ENCODE measurements at regions not wholly inside any gene's neighbourhood (a gene's known extent, or its start where the extent isn't known, plus 50 kb on each side); places are given as distances from the start of the nearest gene placed in this dataset.

GRCh38 chr16:73240920-73241319 lies 193.0 kb upstream of the ZFHX3 start:
- ATAC-seq = no peak
- no peak overlapping the region for H3K27ac Mint-ChIP-seq
- DNase-seq = no peak
- H3K36me3 Mint-ChIP-seq = no peaks in the 10 kb centered on the region
- H3K4me3 Mint-ChIP-seq = no peak overlapping the region
- H3K27me3 Mint-ChIP-seq = no peaks in the 10 kb centered on the region
- CTCF ChIA-PET = no interaction called here
- H3K9me3 Mint-ChIP-seq (ENCODE audit: low read depth) = peaks cover 6% of the 10 kb centered on the region
- H3K4me1 Mint-ChIP-seq = no peaks in the 10 kb centered on the region

GRCh38 chr16:73237601-73238000 lies 189.7 kb upstream of the ZFHX3 start:
- no peaks in the 10 kb centered on the region for H3K27me3 Mint-ChIP-seq
- no peaks in the 10 kb centered on the region for H3K4me1 Mint-ChIP-seq
- peaks cover 9% of the 10 kb centered on the region for H3K9me3 Mint-ChIP-seq (ENCODE audit: low read depth)
- no peak overlapping the region for H3K4me3 Mint-ChIP-seq
- H3K27ac Mint-ChIP-seq = no peak overlapping the region
- no peaks in the 10 kb centered on the region for H3K36me3 Mint-ChIP-seq
- ATAC-seq (no peak), DNase-seq (no peak)
- CTCF ChIA-PET = no interaction called here

GRCh38 chr16:73234496-73234895 lies 186.6 kb upstream of the ZFHX3 start:
- no peaks in the 10 kb centered on the region for H3K4me1 Mint-ChIP-seq
- no peak overlapping the region for H3K27ac Mint-ChIP-seq
- H3K36me3 Mint-ChIP-seq = no peaks in the 10 kb centered on the region
- no peak for DNase-seq
- H3K27me3 Mint-ChIP-seq = no peaks in the 10 kb centered on the region
- ATAC-seq = no peak
- CTCF ChIA-PET = no interaction called here
- no peak overlapping the region for H3K4me3 Mint-ChIP-seq
- H3K9me3 Mint-ChIP-seq (ENCODE audit: low read depth) = peaks cover 15% of the 10 kb centered on the region

GRCh38 chr16:73233846-73234424 lies 186.0 kb upstream of the ZFHX3 start:
- Mint-ChIP-seq H3K9me3 (ENCODE audit: low read depth) (peaks cover 15% of the 10 kb centered on the region), H3K4me1 (no peaks in the 10 kb centered on the region), H3K27me3 (no peaks in the 10 kb centered on the region), H3K27ac (no peak overlapping the region), H3K36me3 (no peaks in the 10 kb centered on the region), H3K4me3 (no peak overlapping the region)
- CTCF ChIA-PET = no interaction called here
- DNase-seq (no peak), ATAC-seq (no peak)

GRCh38 chr16:73233329-73233765 lies 185.4 kb upstream of the ZFHX3 start:
- DNase-seq (no peak), ATAC-seq (no peak)
- no peaks in the 10 kb centered on the region for H3K36me3 Mint-ChIP-seq
- H3K27me3 Mint-ChIP-seq = no peaks in the 10 kb centered on the region
- CTCF ChIA-PET = no interaction called here
- H3K27ac Mint-ChIP-seq = no peak overlapping the region
- H3K4me1 Mint-ChIP-seq = no peaks in the 10 kb centered on the region
- H3K4me3 Mint-ChIP-seq = no peak overlapping the region
- peaks cover 13% of the 10 kb centered on the region for H3K9me3 Mint-ChIP-seq (ENCODE audit: low read depth)

- no peak overlapping the region for H3K27ac Mint-ChIP-seq
- DNase-seq (no peak), ATAC-seq (no peak)
- CTCF ChIA-PET = interaction anchor here (0.6 kb wide), 1 partner anchor 1598 kb away, joined by 3 read pairs; no protein-coding TSS in a partner anchor
- H3K4me3 Mint-ChIP-seq = no peak overlapping the region
- H3K9me3 Mint-ChIP-seq (ENCODE audit: low read depth) = peaks cover 10% of the 10 kb centered on the region
- H3K4me1 Mint-ChIP-seq = no peaks in the 10 kb centered on the region
- H3K36me3 Mint-ChIP-seq = no peaks in the 10 kb centered on the region
- H3K27me3 Mint-ChIP-seq = no peaks in the 10 kb centered on the region
Observed at GRCh38 chr16:73232555-73233328, 184.8 kb upstream of the ZFHX3 start.

- CTCF ChIA-PET = interaction anchor here (0.6 kb wide), 1 partner anchor 1598 kb away, joined by 3 read pairs; no protein-coding TSS in a partner anchor
- H3K4me3 Mint-ChIP-seq = no peak overlapping the region
- no peaks in the 10 kb centered on the region for H3K36me3 Mint-ChIP-seq
- ATAC-seq (no peak), DNase-seq (no peak)
- no peaks in the 10 kb centered on the region for H3K4me1 Mint-ChIP-seq
- H3K27me3 Mint-ChIP-seq = no peaks in the 10 kb centered on the region
- H3K27ac Mint-ChIP-seq = no peak overlapping the region
- peaks cover 10% of the 10 kb centered on the region for H3K9me3 Mint-ChIP-seq (ENCODE audit: low read depth)
Observed at GRCh38 chr16:73231944-73232554, 184.1 kb upstream of the ZFHX3 start.

GRCh38 chr16:73231379-73231778 lies 183.5 kb upstream of the ZFHX3 start:
- Mint-ChIP-seq H3K4me3 (no peak overlapping the region), H3K9me3 (ENCODE audit: low read depth) (peaks cover 10% of the 10 kb centered on the region), H3K4me1 (no peaks in the 10 kb centered on the region), H3K36me3 (no peaks in the 10 kb centered on the region), H3K27me3 (no peaks in the 10 kb centered on the region), H3K27ac (no peak overlapping the region)
- ATAC-seq (no peak), DNase-seq (no peak)
- CTCF ChIA-PET = no interaction called here

- no peak overlapping the region for H3K4me3 Mint-ChIP-seq
- CTCF ChIA-PET = no interaction called here
- H3K36me3 Mint-ChIP-seq = no peaks in the 10 kb centered on the region
- no peaks in the 10 kb centered on the region for H3K27me3 Mint-ChIP-seq
- ATAC-seq (no peak), DNase-seq (no peak)
- H3K27ac Mint-ChIP-seq = no peak overlapping the region
- no peaks in the 10 kb centered on the region for H3K4me1 Mint-ChIP-seq
- H3K9me3 Mint-ChIP-seq (ENCODE audit: low read depth) = peaks cover 11% of the 10 kb centered on the region
Observed at GRCh38 chr16:73230651-73231050, 182.7 kb upstream of the ZFHX3 start.

- ATAC-seq (no peak), DNase-seq (no peak)
- no peaks in the 10 kb centered on the region for H3K27me3 Mint-ChIP-seq
- H3K4me3 Mint-ChIP-seq = no peak overlapping the region
- CTCF ChIA-PET = no interaction called here
- H3K9me3 Mint-ChIP-seq (ENCODE audit: low read depth) = peaks cover 11% of the 10 kb centered on the region
- no peaks in the 10 kb centered on the region for H3K4me1 Mint-ChIP-seq
- no peaks in the 10 kb centered on the region for H3K36me3 Mint-ChIP-seq
- H3K27ac Mint-ChIP-seq = no peak overlapping the region
Observed at GRCh38 chr16:73228649-73229048, 180.7 kb upstream of the ZFHX3 start.

GRCh38 chr16:73226675-73227074 lies 178.7 kb upstream of the ZFHX3 start:
- Mint-ChIP-seq H3K4me3 (no peak overlapping the region), H3K27me3 (no peaks in the 10 kb centered on the region), H3K36me3 (no peaks in the 10 kb centered on the region), H3K9me3 (ENCODE audit: low read depth) (peaks cover 5% of the 10 kb centered on the region), H3K4me1 (no peaks in the 10 kb centered on the region), H3K27ac (no peak overlapping the region)
- CTCF ChIA-PET = no interaction called here
- DNase-seq (no peak), ATAC-seq (no peak)

- CTCF ChIA-PET = no interaction called here
- peaks cover 2% of the 10 kb centered on the region for H3K9me3 Mint-ChIP-seq (ENCODE audit: low read depth)
- H3K27ac Mint-ChIP-seq = no peak overlapping the region
- H3K4me1 Mint-ChIP-seq = no peaks in the 10 kb centered on the region
- H3K27me3 Mint-ChIP-seq = no peaks in the 10 kb centered on the region
- H3K36me3 Mint-ChIP-seq = no peaks in the 10 kb centered on the region
- no peak for DNase-seq
- ATAC-seq = no peak
- H3K4me3 Mint-ChIP-seq = no peak overlapping the region
Observed at GRCh38 chr16:73225983-73226382, 178.1 kb upstream of the ZFHX3 start.

- Mint-ChIP-seq H3K4me1 (no peaks in the 10 kb centered on the region), H3K36me3 (no peaks in the 10 kb centered on the region), H3K27ac (no peak overlapping the region), H3K9me3 (ENCODE audit: low read depth) (peaks cover 5% of the 10 kb centered on the region), H3K4me3 (no peak overlapping the region), H3K27me3 (no peaks in the 10 kb centered on the region)
- ATAC-seq (no peak), DNase-seq (no peak)
- CTCF ChIA-PET = no interaction called here
Observed at GRCh38 chr16:73220836-73221235, 172.9 kb upstream of the ZFHX3 start.

- Mint-ChIP-seq H3K27ac (no peak overlapping the region), H3K4me3 (no peak overlapping the region), H3K36me3 (no peaks in the 10 kb centered on the region), H3K9me3 (ENCODE audit: low read depth) (peaks cover 8% of the 10 kb centered on the region), H3K27me3 (no peaks in the 10 kb centered on the region), H3K4me1 (no peaks in the 10 kb centered on the region)
- CTCF ChIA-PET = no interaction called here
- ATAC-seq = no peak
- no peak for DNase-seq
Observed at GRCh38 chr16:73219176-73219575, 171.2 kb upstream of the ZFHX3 start.
